Activated naive CD8-positive, alpha-beta T cell treated with anti-CD3 and anti-CD28 coated beads, Interleukin-2, amount 10 ng/mL, durations not matched to agents 7 days and 5 days (primary cell): ENCODE measurements at regions not wholly inside any gene's neighbourhood (a gene's known extent, or its start where the extent isn't known, plus 50 kb on each side); places are given as distances from the start of the nearest gene placed in this dataset.

Experiments used
- ATAC-seq: fragments of 150-1000 bp; cut with Tn5 transposase; one replicate; pipeline ENCODE4 v1.10.0; 2021; ENCODE audit warnings: low read depth, moderate library complexity
- POLR2A ChIA-PET: fragments of 350-600 bp; sonication (Branson Sonifier 250); formaldehyde crosslinking; loops from one replicate; lab custom pipeline; 2021; ENCODE audit warnings: antibody characterized with exemption; lab: Charles Lee
- DNase-seq: peaks from one replicate; pipeline ENCODE4 v3.0.0; 2021
- H3K27ac Mint-ChIP-seq: one replicate; pipeline ENCODE4 v1.8.0; 2022; ENCODE audit warnings: mild to moderate bottlenecking, mixed read lengths
- H3K27me3 Mint-ChIP-seq: one replicate; pipeline ENCODE4 v1.8.0; 2022; ENCODE audit warnings: mild to moderate bottlenecking, moderate library complexity, mixed read lengths
- H3K36me3 Mint-ChIP-seq: one replicate; pipeline ENCODE4 v1.8.0; 2021; ENCODE audit warnings: mild to moderate bottlenecking, mixed read lengths
- H3K4me1 Mint-ChIP-seq: one replicate; pipeline ENCODE4 v1.8.0; 2021; ENCODE audit warnings: mixed read lengths
- H3K4me3 Mint-ChIP-seq: one replicate; pipeline ENCODE4 v1.8.0; 2022; ENCODE audit warnings: mild to moderate bottlenecking, moderate library complexity, mixed read lengths
- H3K9me3 Mint-ChIP-seq: one replicate; pipeline ENCODE4 v1.8.0; 2021; ENCODE audit warnings: mixed read lengths

DNA sequence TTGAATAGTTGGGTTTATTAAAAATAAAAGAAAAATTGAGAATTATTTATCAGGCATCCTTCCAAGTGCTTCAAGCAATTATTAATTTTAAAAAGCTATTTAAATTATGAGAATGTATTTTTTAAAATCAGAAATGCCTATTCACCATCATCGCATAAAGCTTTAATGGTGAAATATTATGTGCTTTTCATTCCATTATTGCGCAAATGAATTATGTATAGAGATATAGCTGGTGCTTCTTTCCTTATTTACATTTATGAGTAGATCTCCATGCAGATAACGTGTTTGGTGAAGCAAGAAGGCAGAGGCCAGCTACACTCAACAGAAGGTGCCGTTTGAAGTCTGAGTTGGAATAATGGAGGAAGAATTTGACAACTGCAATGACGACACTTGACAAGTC lies 549.1 kb upstream of the DPP6 start:
- ATAC-seq (no peak), DNase-seq (no peak)
- POLR2A ChIA-PET: no interaction called here
- Mint-ChIP-seq H3K27me3 (no peaks in the 10 kb centered on the region), H3K9me3 (peaks cover 2% of the 10 kb centered on the region), H3K4me1 (no peaks in the 10 kb centered on the region), H3K36me3 (no peaks in the 10 kb centered on the region), H3K4me3 (no peak overlapping the region), H3K27ac (no peak overlapping the region)

GRCh38 chr7:153504288-153505075 lies 547.7 kb upstream of the DPP6 start:
- Mint-ChIP-seq H3K9me3 (peaks cover under 1% of the 10 kb centered on the region), H3K4me1 (no peaks in the 10 kb centered on the region), H3K36me3 (no peaks in the 10 kb centered on the region), H3K27me3 (no peaks in the 10 kb centered on the region), H3K4me3 (no peak overlapping the region), H3K27ac (no peak overlapping the region)
- no peak for ATAC-seq
- POLR2A ChIA-PET: no interaction called here
- DNase-seq: no peak

DNA sequence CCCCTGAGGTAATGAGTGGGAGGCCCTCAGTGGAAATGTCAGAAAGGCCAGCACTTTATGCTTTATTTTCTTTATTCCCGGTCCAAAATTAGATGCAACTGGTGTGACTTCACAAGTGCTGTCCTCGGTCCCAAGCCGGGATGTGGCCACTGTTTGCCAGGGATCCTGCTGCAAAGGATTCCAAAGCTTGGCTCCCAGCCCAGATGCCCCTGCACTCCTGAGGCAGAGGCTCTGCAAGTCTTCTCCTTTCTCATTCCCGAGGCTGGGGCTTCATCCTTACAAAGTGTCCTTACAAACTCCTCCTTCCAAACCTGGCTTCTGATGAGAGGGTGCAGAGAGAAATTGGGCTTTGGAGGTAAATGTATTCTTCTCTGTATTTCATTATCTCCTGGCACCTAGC lies 544.3 kb upstream of the DPP6 start:
- DNase-seq: no peak
- Mint-ChIP-seq H3K9me3 (no peaks in the 10 kb centered on the region), H3K27ac (no peak overlapping the region), H3K4me1 (no peaks in the 10 kb centered on the region), H3K27me3 (no peaks in the 10 kb centered on the region), H3K4me3 (no peak overlapping the region), H3K36me3 (no peaks in the 10 kb centered on the region)
- POLR2A ChIA-PET: no interaction called here
- no peak for ATAC-seq

- H3K9me3 Mint-ChIP-seq: no peaks in the 10 kb centered on the region
- H3K4me1 Mint-ChIP-seq: no peaks in the 10 kb centered on the region
- ATAC-seq: no peak
These were observed 542.4 kb upstream of the DPP6 start for GRCh38 chr7:153509768-153510167.

DNA sequence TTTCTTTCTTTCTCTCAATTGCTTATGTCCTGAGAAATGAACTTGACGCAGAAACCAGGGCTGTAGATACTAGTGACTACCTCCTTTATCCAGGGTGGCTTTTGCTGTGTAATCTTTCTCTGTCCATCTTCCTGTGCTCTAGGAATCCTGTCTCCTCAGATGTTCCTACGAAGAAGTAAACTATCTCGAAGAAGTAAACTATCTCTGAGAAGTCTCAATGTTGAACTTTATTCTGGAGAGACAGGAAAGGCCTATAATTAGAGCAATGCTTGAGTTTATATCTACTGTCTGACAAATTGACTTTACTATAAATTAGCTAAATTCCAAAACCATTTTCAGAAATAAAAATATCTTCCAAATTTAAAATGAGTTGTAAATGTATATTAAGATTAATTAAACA lies 541.5 kb upstream of the DPP6 start:
- POLR2A ChIA-PET: no interaction called here
- no peaks in the 10 kb centered on the region for H3K4me1 Mint-ChIP-seq
- DNase-seq (no peak), ATAC-seq (no peak)
- H3K27me3 Mint-ChIP-seq: no peaks in the 10 kb centered on the region
- H3K4me3 Mint-ChIP-seq: no peak overlapping the region
- H3K9me3 Mint-ChIP-seq: peaks cover 3% of the 10 kb centered on the region
- H3K27ac Mint-ChIP-seq: no peak overlapping the region
- no peaks in the 10 kb centered on the region for H3K36me3 Mint-ChIP-seq

More at GRCh38 chr7:153509768-153510167, 542.4 kb upstream of the DPP6 start:
- no peak overlapping the region for H3K27ac Mint-ChIP-seq
- POLR2A ChIA-PET: no interaction called here
- no peaks in the 10 kb centered on the region for H3K27me3 Mint-ChIP-seq
- no peak for DNase-seq
- H3K4me3 Mint-ChIP-seq: no peak overlapping the region
- no peaks in the 10 kb centered on the region for H3K36me3 Mint-ChIP-seq

DNA sequence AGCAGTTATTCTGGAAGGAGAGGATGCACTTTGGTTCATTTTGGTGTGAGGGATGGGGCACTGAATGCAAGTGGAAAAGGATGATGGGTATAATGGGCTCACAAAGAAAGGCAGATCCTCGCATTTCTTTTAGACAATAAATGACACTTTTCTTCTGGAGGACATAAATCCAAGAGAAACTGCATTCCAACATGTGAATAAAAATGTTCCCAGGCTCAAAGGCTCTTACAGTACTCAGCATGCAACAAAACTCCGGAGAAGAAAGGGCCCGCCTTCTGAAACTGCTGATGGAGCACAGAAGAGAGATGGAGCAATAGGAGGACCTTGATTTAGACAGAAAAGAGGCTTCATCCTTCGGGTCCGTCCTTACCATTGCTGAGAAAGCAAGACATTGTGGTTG lies 538.2 kb upstream of the DPP6 start:
- H3K4me1 Mint-ChIP-seq: no peaks in the 10 kb centered on the region

GRCh38 chr7:153515359-153515758 lies 536.8 kb upstream of the DPP6 start:
- peaks cover 5% of the 10 kb centered on the region for H3K9me3 Mint-ChIP-seq
- no peaks in the 10 kb centered on the region for H3K27me3 Mint-ChIP-seq
- no peak for ATAC-seq
- no peaks in the 10 kb centered on the region for H3K4me1 Mint-ChIP-seq
- no peak overlapping the region for H3K27ac Mint-ChIP-seq
- no peak overlapping the region for H3K4me3 Mint-ChIP-seq
- no peaks in the 10 kb centered on the region for H3K36me3 Mint-ChIP-seq
- DNase-seq: no peak
- POLR2A ChIA-PET: no interaction called here

More for the DNA sequence above, 538.2 kb upstream of the DPP6 start:
- H3K27me3 Mint-ChIP-seq: no peaks in the 10 kb centered on the region
- no peaks in the 10 kb centered on the region for H3K36me3 Mint-ChIP-seq
- no peak for ATAC-seq
- no peak for DNase-seq
- POLR2A ChIA-PET: no interaction called here
- H3K9me3 Mint-ChIP-seq: peaks cover 5% of the 10 kb centered on the region
- no peak overlapping the region for H3K4me3 Mint-ChIP-seq
- no peak overlapping the region for H3K27ac Mint-ChIP-seq

GRCh38 chr7:153518201-153518984 lies 533.8 kb upstream of the DPP6 start:
- Mint-ChIP-seq H3K36me3 (no peaks in the 10 kb centered on the region), H3K4me3 (no peak overlapping the region), H3K27me3 (no peaks in the 10 kb centered on the region), H3K27ac (no peak overlapping the region), H3K4me1 (no peaks in the 10 kb centered on the region), H3K9me3 (peaks cover 7% of the 10 kb centered on the region)
- POLR2A ChIA-PET: no interaction called here
- DNase-seq (no peak), ATAC-seq (no peak)

- Mint-ChIP-seq H3K27ac (no peak overlapping the region), H3K9me3 (peaks cover 4% of the 10 kb centered on the region), H3K27me3 (no peaks in the 10 kb centered on the region), H3K4me3 (no peak overlapping the region), H3K4me1 (no peaks in the 10 kb centered on the region), H3K36me3 (no peaks in the 10 kb centered on the region)
- no peak for ATAC-seq
- POLR2A ChIA-PET: no interaction called here
- no peak for DNase-seq
These were observed 530.8 kb upstream of the DPP6 start for GRCh38 chr7:153521370-153521769.

DNA sequence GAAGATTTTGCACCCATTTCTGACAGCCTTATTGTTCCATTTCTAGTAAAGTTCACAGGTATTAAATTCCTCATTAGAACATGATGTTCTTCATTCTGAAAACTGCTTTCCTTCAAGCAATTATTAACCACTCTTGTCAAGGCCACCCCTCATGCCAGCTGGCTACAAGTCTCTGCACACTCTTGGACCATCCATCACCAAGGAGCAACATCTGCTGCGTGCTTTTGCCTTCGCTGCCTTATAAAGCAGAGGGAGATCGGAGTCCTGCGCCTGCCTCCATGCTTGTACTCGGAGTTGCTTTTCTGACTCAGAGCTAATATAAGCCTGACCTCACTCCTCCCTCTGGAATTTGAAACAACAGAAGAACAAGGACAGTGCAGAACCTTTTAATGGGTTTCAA lies 529.9 kb upstream of the DPP6 start:
- DNase-seq (no peak), ATAC-seq (no peak)
- Mint-ChIP-seq H3K36me3 (no peaks in the 10 kb centered on the region), H3K27ac (no peak overlapping the region), H3K9me3 (peaks cover 4% of the 10 kb centered on the region), H3K4me3 (no peak overlapping the region), H3K4me1 (no peaks in the 10 kb centered on the region), H3K27me3 (no peaks in the 10 kb centered on the region)
- POLR2A ChIA-PET: no interaction called here

DNA sequence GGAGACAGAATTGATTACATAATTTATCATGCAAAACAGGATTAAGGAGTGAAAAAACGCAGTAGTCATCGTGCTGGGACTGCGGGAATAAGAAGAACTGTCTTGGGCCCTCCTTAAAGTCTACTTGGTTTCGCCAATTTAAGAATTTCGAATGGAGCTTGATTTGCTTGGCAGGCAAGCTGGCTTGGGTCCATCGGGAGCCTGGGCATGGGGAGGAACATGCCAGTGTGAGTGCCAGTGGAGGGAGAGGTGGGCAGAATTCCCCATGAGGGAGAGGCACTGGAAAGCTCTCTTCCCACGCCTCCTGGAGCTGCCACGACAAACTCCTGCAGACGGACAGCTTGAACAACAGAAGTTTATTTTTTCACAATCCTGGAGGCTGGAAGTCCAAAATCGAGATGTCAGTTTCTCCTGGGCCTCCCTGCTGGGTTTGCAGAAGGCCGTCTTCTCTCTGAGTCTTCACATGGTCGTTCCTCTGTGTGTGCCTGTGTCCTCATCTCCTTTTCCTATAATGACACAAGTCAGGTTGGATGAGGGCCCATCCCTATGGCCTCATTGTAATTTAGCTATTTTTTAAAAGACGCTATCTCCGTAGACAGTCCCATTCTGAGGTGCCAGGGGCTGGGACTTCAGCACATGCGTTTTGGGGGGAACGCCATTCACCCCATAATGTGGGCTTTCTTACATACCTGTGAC lies 528.7 kb upstream of the DPP6 start:
- POLR2A ChIA-PET: no interaction called here
- Mint-ChIP-seq H3K27me3 (no peaks in the 10 kb centered on the region), H3K4me1 (no peaks in the 10 kb centered on the region), H3K27ac (no peak overlapping the region), H3K4me3 (no peak overlapping the region), H3K36me3 (no peaks in the 10 kb centered on the region), H3K9me3 (peaks cover 3% of the 10 kb centered on the region)
- ATAC-seq (no peak), DNase-seq (no peak)

GRCh38 chr7:153524070-153524601 lies 528.1 kb upstream of the DPP6 start:
- H3K27me3 Mint-ChIP-seq: no peaks in the 10 kb centered on the region
- ATAC-seq (no peak), DNase-seq (no peak)
- H3K27ac Mint-ChIP-seq: no peak overlapping the region
- no peak overlapping the region for H3K4me3 Mint-ChIP-seq
- H3K36me3 Mint-ChIP-seq: no peaks in the 10 kb centered on the region
- H3K9me3 Mint-ChIP-seq: peaks cover 3% of the 10 kb centered on the region
- no peaks in the 10 kb centered on the region for H3K4me1 Mint-ChIP-seq
- POLR2A ChIA-PET: no interaction called here

DNA sequence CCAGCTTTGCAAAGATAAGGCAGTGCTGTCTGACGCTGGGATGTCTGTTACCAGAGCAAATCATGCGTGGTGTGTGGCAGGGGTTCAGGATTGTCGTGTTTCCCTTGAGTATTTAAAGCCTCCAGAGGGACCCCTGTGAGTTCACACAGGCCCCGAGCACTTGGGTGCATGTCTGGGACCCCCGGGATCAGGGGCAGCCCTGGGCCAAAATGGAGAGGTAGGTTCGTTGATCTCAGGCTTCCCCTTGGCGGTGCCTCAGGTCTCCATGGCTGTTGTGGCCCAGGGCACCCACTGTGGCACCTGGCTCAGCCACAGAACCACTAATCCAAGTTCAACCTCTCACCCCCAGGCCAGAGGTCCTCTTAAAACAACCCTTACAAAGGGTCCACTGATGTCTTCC lies 523.1 kb upstream of the DPP6 start:
- H3K27ac Mint-ChIP-seq: no peak overlapping the region
- H3K9me3 Mint-ChIP-seq: peaks cover 8% of the 10 kb centered on the region
- no peak overlapping the region for H3K4me3 Mint-ChIP-seq
- no peak for ATAC-seq
- no peaks in the 10 kb centered on the region for H3K36me3 Mint-ChIP-seq
- H3K27me3 Mint-ChIP-seq: no peaks in the 10 kb centered on the region
- no peaks in the 10 kb centered on the region for H3K4me1 Mint-ChIP-seq
- POLR2A ChIA-PET: no interaction called here
- DNase-seq: no peak
